ENCODE measurements at regions not wholly inside any gene's neighbourhood (a gene's known extent, or its start where the extent isn't known, plus 50 kb on each side); places are given as distances from the start of the nearest gene placed in this dataset.

DNA sequence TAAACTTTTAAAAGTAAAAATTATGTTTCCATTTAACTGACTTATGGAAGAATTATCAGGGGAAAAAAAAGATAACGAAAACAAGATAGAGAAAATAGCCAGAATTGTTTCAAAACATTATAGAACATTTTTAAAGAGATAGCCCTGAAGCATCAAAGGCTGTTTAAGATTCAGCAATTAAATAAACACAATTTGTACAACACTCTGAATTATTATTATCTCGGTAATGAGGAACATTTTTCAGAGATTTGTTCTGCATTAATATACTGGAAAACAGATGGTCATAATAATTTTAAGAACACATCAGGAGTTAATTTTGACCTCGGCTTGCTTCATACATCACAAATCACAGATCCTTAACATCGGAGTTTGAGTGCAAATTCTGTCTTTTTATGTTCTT, 643.8 kb downstream of the SORCS1 start:
- TF ChIP-seq, protein P1, sequence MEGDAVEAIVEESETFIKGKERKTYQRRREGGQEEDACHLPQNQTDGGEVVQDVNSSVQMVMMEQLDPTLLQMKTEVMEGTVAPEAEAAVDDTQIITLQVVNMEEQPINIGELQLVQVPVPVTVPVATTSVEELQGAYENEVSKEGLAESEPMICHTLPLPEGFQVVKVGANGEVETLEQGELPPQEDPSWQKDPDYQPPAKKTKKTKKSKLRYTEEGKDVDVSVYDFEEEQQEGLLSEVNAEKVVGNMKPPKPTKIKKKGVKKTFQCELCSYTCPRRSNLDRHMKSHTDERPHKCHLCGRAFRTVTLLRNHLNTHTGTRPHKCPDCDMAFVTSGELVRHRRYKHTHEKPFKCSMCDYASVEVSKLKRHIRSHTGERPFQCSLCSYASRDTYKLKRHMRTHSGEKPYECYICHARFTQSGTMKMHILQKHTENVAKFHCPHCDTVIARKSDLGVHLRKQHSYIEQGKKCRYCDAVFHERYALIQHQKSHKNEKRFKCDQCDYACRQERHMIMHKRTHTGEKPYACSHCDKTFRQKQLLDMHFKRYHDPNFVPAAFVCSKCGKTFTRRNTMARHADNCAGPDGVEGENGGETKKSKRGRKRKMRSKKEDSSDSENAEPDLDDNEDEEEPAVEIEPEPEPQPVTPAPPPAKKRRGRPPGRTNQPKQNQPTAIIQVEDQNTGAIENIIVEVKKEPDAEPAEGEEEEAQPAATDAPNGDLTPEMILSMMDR (conservative IDR thresholded peaks at IDR 0.05; ENCODE audit: low read depth, low read length), result no peak
- no peak for DNase-seq (ENCODE audit: low read depth)
- H3K4me3 ChIP-seq (ENCODE audit: low read depth, low read length), result no peak overlapping the region

DNA sequence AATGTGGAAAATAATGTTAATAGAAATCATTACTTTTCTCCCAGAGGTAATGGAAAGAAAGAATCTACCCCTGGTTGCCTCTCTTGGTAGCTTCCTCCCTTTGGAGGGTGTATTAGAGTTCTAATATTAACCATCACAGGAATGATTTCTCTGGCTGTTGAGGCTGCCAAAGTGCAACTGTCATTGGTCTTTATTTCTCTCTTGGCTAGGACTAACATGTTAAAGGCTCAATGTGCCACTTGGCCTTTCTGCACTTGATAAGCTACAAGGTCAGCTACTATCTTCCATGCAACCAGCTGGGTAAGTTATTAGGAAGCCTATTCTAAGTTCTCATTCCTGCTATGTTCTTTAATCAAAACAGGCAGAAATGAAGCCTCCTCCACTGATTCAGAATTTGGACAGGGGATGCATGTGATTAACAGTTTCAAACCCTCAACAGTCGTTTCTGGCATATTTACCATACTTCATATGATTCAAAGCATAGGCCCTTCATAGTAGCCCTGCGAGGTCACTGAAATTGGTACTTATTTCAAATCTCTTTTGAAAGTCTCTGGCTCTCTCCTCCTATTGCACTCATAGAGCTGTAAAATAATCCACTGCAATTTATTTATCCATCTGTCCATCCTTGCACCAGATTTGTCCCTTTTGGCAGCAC, 645.0 kb downstream of the SORCS1 start:
- no peak for DNase-seq (ENCODE audit: low read depth)

DNA sequence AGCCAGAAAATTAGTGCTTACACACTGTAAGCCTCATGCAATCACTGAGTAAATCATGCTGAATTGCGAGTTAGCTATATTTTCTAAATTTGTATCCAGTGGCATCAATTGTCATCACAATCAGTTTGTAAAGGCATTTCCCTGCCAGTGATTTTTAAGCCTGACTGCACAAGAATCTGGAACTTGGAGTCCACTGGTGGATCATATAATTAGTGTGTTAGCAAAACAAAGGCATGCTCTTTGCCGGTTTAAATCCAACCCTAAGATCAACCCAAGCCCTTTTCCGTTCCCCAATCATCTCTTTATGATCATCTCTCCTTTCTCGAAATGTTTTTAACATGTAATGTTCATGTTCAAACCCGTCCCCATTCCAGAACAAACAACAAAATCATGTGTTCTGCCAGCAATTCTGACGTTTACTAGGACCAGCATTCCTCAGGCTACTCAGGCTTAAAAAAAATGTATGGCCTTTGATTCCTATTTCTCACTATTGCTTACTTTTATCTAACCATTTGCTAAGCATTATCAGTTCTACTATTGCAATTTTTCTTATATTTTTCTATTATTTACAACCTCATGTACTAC, 649.2 kb downstream of the SORCS1 start:
- DNase-seq (ENCODE audit: low read depth), result no peak
- TF ChIP-seq, protein P1 (conservative IDR thresholded peaks at IDR 0.05; ENCODE audit: low read depth, low read length), result no peak
- no peak overlapping the region for H3K4me3 ChIP-seq (ENCODE audit: low read depth, low read length)

More for the DNA sequence above, 645.0 kb downstream of the SORCS1 start:
- TF ChIP-seq, protein P1 (conservative IDR thresholded peaks at IDR 0.05; ENCODE audit: low read depth, low read length), result no peak
- H3K4me3 ChIP-seq (ENCODE audit: low read depth, low read length), result no peak overlapping the region

DNA sequence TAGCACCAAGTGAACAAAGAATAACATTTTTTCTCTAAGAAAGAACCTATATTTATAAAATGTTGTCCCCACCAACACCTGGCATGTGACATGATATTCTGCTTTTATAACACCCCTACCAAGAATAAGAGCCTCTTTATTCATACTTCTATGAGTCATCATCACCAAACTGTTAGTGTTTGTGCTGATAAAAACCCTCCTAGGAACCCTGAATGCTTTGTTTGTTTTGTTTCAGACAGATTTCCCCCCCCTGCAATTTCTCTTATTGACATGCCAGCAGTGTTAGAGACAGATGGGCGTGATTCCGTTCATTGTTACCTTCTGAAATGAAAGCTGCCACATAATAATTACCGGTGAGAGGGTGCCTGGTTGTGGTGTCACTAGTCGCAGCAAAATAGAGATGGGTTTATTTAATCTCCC, 651.1 kb downstream of the SORCS1 start:
- peak overlapping the region; percentile 11 for H3K4me3 ChIP-seq (ENCODE audit: low read depth, low read length)
- TF ChIP-seq, protein P1 (conservative IDR thresholded peaks at IDR 0.05; ENCODE audit: low read depth, low read length), result no peak
- DNase-seq (ENCODE audit: low read depth), result peak; percentile 39

DNA sequence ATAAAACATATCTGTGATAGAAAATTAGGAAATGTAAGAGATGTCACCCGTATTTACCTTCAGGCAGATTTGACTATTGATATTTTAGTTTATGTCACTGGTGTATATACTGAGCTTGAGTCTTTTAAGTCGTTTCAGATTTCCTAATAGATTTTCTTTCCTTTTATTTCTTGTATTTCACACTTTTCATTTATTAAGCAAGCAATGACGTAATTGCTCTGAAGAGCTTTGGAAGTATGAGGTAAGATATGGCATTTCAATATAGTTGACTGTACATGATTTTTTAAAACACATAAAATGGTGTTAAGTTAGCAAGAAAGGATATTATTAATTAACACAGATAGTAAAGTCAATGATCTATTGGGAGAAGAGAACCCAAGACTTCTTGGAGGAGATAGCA, 652.6 kb downstream of the SORCS1 start:
- no peak overlapping the region for H3K4me3 ChIP-seq (ENCODE audit: low read depth, low read length)
- no peak for DNase-seq (ENCODE audit: low read depth)
- TF ChIP-seq, protein P1 (conservative IDR thresholded peaks at IDR 0.05; ENCODE audit: low read depth, low read length), result no peak

DNA sequence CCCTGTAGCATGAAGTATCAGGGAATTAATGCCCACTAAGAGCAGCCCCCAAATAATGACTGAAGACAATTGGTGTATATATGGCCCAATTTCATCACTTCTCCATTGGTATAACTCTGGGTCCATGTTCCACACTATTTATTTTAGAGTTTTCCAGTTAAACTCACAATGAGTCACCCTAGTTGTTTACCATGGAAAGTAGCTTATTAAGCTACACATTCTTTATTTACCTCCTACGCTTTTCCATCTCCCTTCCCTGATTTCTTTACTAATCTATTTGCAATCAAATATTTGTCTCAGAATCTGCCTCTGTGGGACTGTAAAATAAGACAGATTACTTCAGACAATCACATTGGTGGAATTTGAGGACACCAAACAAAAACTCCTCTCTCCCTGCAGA, 655.6 kb downstream of the SORCS1 start:
- no peak for DNase-seq (ENCODE audit: low read depth)
- no peak overlapping the region for H3K4me3 ChIP-seq (ENCODE audit: low read depth, low read length)
- TF ChIP-seq, protein P1 (conservative IDR thresholded peaks at IDR 0.05; ENCODE audit: low read depth, low read length), result no peak
